ENCODE measurements at regions not wholly inside any gene's neighbourhood (a gene's known extent, or its start where the extent isn't known, plus 50 kb on each side); places are given as distances from the start of the nearest gene placed in this dataset.

GRCh38 chr14:66239589-66239988 lies 246.6 kb upstream of the CCDC196 start:
- TF ChIP-seq CTCF (IDR thresholded peaks at IDR 0.05) (no peak), POLR2AphosphoS5 (IDR thresholded peaks at IDR 0.05) (no peak)
